ENCODE measurements at regions not wholly inside any gene's neighbourhood (a gene's known extent, or its start where the extent isn't known, plus 50 kb on each side); places are given as distances from the start of the nearest gene placed in this dataset.

GRCh38 chr5:24381861-24382489 is 262.8 kb downstream of the CDH10 start:
- Histone ChIP-seq H3K4me3 (replicated peaks in 1 of 3; ENCODE audit: insufficient read depth in 1 of 3, low read depth in 2 of 3, low read length in 3 of 3) (no peak overlapping the region), H2AFZ (ENCODE audit: low read length) (no peak overlapping the region), H3K79me2 (ENCODE audit: insufficient read depth, low read length) (no peaks in the 10 kb centered on the region), H3K27me3 (ENCODE audit: control insufficient read depth in 1 of 2, insufficient read depth in 2 of 2, low read length in 2 of 2) (no peaks in the 10 kb centered on the region), H3K4me1 (ENCODE audit: insufficient read depth, low read length) (no peaks in the 10 kb centered on the region), H3K36me3 (replicated peaks in 1 of 2; ENCODE audit: control insufficient read depth in 1 of 2, insufficient read depth in 2 of 2, low read length in 2 of 2) (no peaks in the 10 kb centered on the region), H3K4me2 (ENCODE audit: low read depth, low read length) (no peak overlapping the region), H3K9me3 (ENCODE audit: low read length) (no peaks in the 10 kb centered on the region), H3K9ac (ENCODE audit: insufficient read depth, low read depth, low read length) (no peak overlapping the region), H4K20me1 (ENCODE audit: insufficient read depth, low read length) (no peaks in the 10 kb centered on the region), H3K27ac (ENCODE audit: extremely low read length, insufficient read depth, low read length) (no peak overlapping the region)
- ATAC-seq (no peak), DNase-seq (ENCODE audit: low spot score) (no peak), FAIRE-seq (no peak)
- CTCF ChIA-PET (ENCODE audit: low intra/inter-chr PET ratio, low total read pairs) = no interaction called here
- BruUV-seq (replicated peaks) = no TSS peak
- TF ChIP-seq ZFX (CRISPR knock-in tag; IDR thresholded peaks at IDR 0.05; ENCODE audit: low read depth) (no peak), DNMT3B (CRISPR knock-in tag; conservative IDR thresholded peaks at IDR 0.05) (no peak), THAP8 (CRISPR knock-in tag; IDR thresholded peaks at IDR 0.05; ENCODE audit: borderline replicate concordance) (no peak), IRF9 (CRISPR knock-in tag; IDR thresholded peaks at IDR 0.05; ENCODE audit: borderline replicate concordance) (no peak), ZNF17 (CRISPR knock-in tag; IDR thresholded peaks at IDR 0.05) (no peak), MYC (CRISPR knock-in tag; IDR thresholded peaks at IDR 0.05; ENCODE audit: borderline replicate concordance) (no peak), AKAP8 (CRISPR knock-in tag; IDR thresholded peaks at IDR 0.05) (no peak), KDM3A (CRISPR knock-in tag; IDR thresholded peaks at IDR 0.05; ENCODE audit: low read depth) (no peak), YY1 (IDR thresholded peaks at IDR 0.05; ENCODE audit: insufficient read depth, insufficient replicate concordance, low read depth, low read length) (no peak), SNAI1 (CRISPR knock-in tag; IDR thresholded peaks at IDR 0.05; ENCODE audit: borderline replicate concordance) (no peak)
- in situ Hi-C loops (cut with HindIII; ENCODE audit: extremely low pct_ligation_motif_present, low pct_unique_long_range_greater_than_20kb) = no loop called here
- intact Hi-C loops (cut with micrococcal nuclease; ENCODE audit: unreplicated experiment) = no loop called here
- 5% methylated on average over 5 of the region's 5 CpGs for WGBS (ENCODE audit: low lambda C conversion rate)
- POLR2A ChIA-PET = no interaction called here

Data from HepG2 (cell line).